ENCODE measurements at regions not wholly inside any gene's neighbourhood (a gene's known extent, or its start where the extent isn't known, plus 50 kb on each side); places are given as distances from the start of the nearest gene placed in this dataset.

DNA sequence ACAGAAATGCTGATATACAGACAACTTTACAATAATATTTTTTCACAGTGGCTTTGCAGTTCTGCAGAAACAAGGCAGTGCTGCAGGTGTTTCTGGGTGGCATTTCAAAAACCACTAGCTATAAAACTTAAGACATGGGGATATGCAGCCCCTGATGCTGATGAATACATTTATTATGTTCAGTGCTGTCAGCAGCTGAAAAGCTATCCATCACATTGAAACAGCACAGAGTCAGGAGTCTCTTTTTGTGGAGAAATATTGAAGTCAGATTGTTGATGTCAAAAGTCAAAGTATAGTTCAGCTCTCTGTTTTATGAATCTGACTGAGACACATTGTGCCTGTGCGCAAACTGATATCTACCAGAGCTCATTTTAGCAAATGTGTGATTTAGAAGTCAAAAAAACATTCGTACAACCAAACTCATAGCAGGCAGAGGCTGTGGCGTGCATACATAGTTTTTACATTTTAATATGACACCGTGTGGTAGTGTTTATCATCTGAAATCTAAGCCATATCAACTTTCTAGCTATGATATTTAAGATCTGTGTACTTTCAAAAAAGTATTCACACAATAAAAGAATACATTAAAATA is 467.6 kb downstream of the PRKD1 start:
- FAIRE-seq (no peak), DNase-seq (ENCODE audit: low read depth in 1 of 2, low spot score in 2 of 2) (no peak)
- TF ChIP-seq TCF12 (IDR thresholded peaks at IDR 0.05; ENCODE audit: low read depth, low read length) = no peak
- no peak for TF ChIP-seq ZNF274 (IDR thresholded peaks at IDR 0.05; ENCODE audit: borderline replicate concordance, extremely low read depth, low read length)
- no peak for TF ChIP-seq RBBP5 (IDR thresholded peaks at IDR 0.05; ENCODE audit: borderline replicate concordance, low read depth, low read length)
- TF ChIP-seq POLR2A (IDR thresholded peaks at IDR 0.05; ENCODE audit: control extremely low read depth in 1 of 2, low read depth in 2 of 2, low read length in 2 of 2) = no peak
- no peak for TF ChIP-seq EP300 (IDR thresholded peaks at IDR 0.05; ENCODE audit: borderline replicate concordance in 1 of 2, low read depth in 2 of 2, low read length in 2 of 2)
- TF ChIP-seq MAFK (IDR thresholded peaks at IDR 0.05; ENCODE audit: low read depth, low read length) = no peak
- no peak for TF ChIP-seq CBX5 (IDR thresholded peaks at IDR 0.05; ENCODE audit: low read depth, low read length)
- Histone ChIP-seq H3K9me3 (ENCODE audit: insufficient read depth in 2 of 2, low read depth in 1 of 2, low read length in 1 of 2) (no peaks in the 10 kb centered on the region), H2BK20ac (ENCODE audit: low read length) (no peak overlapping the region), H4K8ac (ENCODE audit: extremely low read depth, insufficient read depth, low read length) (no peak overlapping the region), H3K79me2 (ENCODE audit: control insufficient read depth in 1 of 2, insufficient read depth in 2 of 2, low read length in 2 of 2) (no peaks in the 10 kb centered on the region), H2BK15ac (ENCODE audit: low read length) (no peak overlapping the region), H4K91ac (replicated peaks; ENCODE audit: insufficient read length, low read length) (no peak overlapping the region), H2AFZ (ENCODE audit: low read length) (no peak overlapping the region), H3K4ac (replicated peaks; ENCODE audit: insufficient read length, low read depth, low read length) (no peak overlapping the region), H3K9ac (replicated peaks in 1 of 4; ENCODE audit: extremely low read depth in 1 of 4, low read depth in 3 of 4, low read length in 3 of 4) (no peak overlapping the region), H3K4me2 (ENCODE audit: insufficient read depth in 1 of 2, low read depth in 2 of 2, low read length in 2 of 2) (no peak overlapping the region), H2AK5ac (ENCODE audit: low read depth, low read length) (no peak overlapping the region), H3K18ac (ENCODE audit: extremely low read depth, low read length) (no peak overlapping the region), H3K79me1 (ENCODE audit: low read depth, low read length) (no peaks in the 10 kb centered on the region), H2BK12ac (ENCODE audit: low read depth, low read length) (no peak overlapping the region), H3K27me3 (replicated peaks in 1 of 4; ENCODE audit: control insufficient read depth in 3 of 4, extremely low read depth in 1 of 4, insufficient read depth in 3 of 4, low read length in 3 of 4) (peaks cover 0 to 3% (median 2%) of the 10 kb centered on the region in 4 experiments; a peak in 3 of 7 replicates), H3K27ac (ENCODE audit: low read depth, low read length) (no peak overlapping the region), H3K23me2 (ENCODE audit: low read depth, low read length) (no peaks in the 10 kb centered on the region), H3K14ac (ENCODE audit: insufficient read length) (no peak overlapping the region), H3K56ac (replicated peaks; ENCODE audit: insufficient read length, low read depth, low read length) (no peak overlapping the region), H4K5ac (ENCODE audit: insufficient read length, low read depth, low read length) (no peak overlapping the region), H3K4me3 (ENCODE audit: extremely low read depth in 1 of 4, insufficient read depth in 2 of 4, low read depth in 3 of 4, low read length in 4 of 4) (no peak overlapping the region), H2BK5ac (ENCODE audit: low read depth, low read length) (no peak overlapping the region), H3K4me1 (replicated peaks in 1 of 4; ENCODE audit: control insufficient read depth in 3 of 4, insufficient read depth in 4 of 4, low read length in 3 of 4) (no peaks in the 10 kb centered on the region), H3K36me3 (ENCODE audit: control insufficient read depth in 2 of 4, insufficient read depth in 4 of 4, low read length in 3 of 4) (no peaks in the 10 kb centered on the region), H2BK120ac (replicated peaks; ENCODE audit: low read depth, low read length) (no peak overlapping the region), H3K23ac (ENCODE audit: insufficient read length) (no peak overlapping the region), H4K20me1 (replicated peaks in 1 of 2; ENCODE audit: control insufficient read depth in 1 of 2, insufficient read depth in 2 of 2, low read length in 2 of 2) (no peaks in the 10 kb centered on the region)
- 92% methylated on average over 4 of the region's 4 CpGs; no CpG with 5 or more reads in 1 of the 2 experiments for WGBS, 2 experiments (ENCODE audit: extremely low coverage in 1 of 2, insufficient coverage in 1 of 2, insufficient read length in 1 of 2, insufficient replicate concordance in 2 of 2, low coverage in 1 of 2, low lambda C conversion rate in 2 of 2, missing lambda C conversion rate in 1 of 2)
- CTCF ChIA-PET (ENCODE audit: partially characterized antibody) = interaction anchor here (0.5 to 1.0 kb wide), 3 partner anchors 9 to 761 kb away, joined by 3 read pairs; no protein-coding TSS in a partner anchor
- POLR2A ChIA-PET (ENCODE audit: partially characterized antibody) = no interaction called here
